ENCODE measurements at regions not wholly inside any gene's neighbourhood (a gene's known extent, or its start where the extent isn't known, plus 50 kb on each side); places are given as distances from the start of the nearest gene placed in this dataset.

GRCh38 chr6:71676298-71676697 lies 210.1 kb upstream of the RIMS1 start:
- no peak for TF ChIP-seq REST (IDR thresholded peaks at IDR 0.05; ENCODE audit: insufficient read depth in 1 of 2, low read depth in 2 of 2, low read length in 2 of 2)
- TF ChIP-seq SIN3A (IDR thresholded peaks at IDR 0.05; ENCODE audit: borderline replicate concordance, insufficient read depth, low read length), result no peak
- TF ChIP-seq TAF1 (IDR thresholded peaks at IDR 0.05; ENCODE audit: borderline replicate concordance, insufficient read depth, low read length), result no peak
- no peak for TF ChIP-seq POLR2AphosphoS5 (IDR thresholded peaks at IDR 0.05; ENCODE audit: low read depth, low read length)
- no peak for TF ChIP-seq FOXP2 (optimal IDR thresholded peaks at IDR 0.05; ENCODE audit: borderline replicate concordance, extremely low read depth, extremely low read length, insufficient read depth)

- TF ChIP-seq REST (IDR thresholded peaks at IDR 0.05; ENCODE audit: insufficient read depth in 1 of 2, low read depth in 2 of 2, low read length in 2 of 2) (no peak), FOXP2 (optimal IDR thresholded peaks at IDR 0.05; ENCODE audit: borderline replicate concordance, extremely low read depth, extremely low read length, insufficient read depth) (no peak), SIN3A (IDR thresholded peaks at IDR 0.05; ENCODE audit: borderline replicate concordance, insufficient read depth, low read length) (no peak), TAF1 (IDR thresholded peaks at IDR 0.05; ENCODE audit: borderline replicate concordance, insufficient read depth, low read length) (no peak), POLR2AphosphoS5 (IDR thresholded peaks at IDR 0.05; ENCODE audit: low read depth, low read length) (no peak)
These were observed 208.3 kb upstream of the RIMS1 start for GRCh38 chr6:71678091-71678490.

- no peak for TF ChIP-seq FOXP2 (optimal IDR thresholded peaks at IDR 0.05; ENCODE audit: borderline replicate concordance, extremely low read depth, extremely low read length, insufficient read depth)
- no peak for TF ChIP-seq POLR2AphosphoS5 (IDR thresholded peaks at IDR 0.05; ENCODE audit: low read depth, low read length)
- no peak for TF ChIP-seq TAF1 (IDR thresholded peaks at IDR 0.05; ENCODE audit: borderline replicate concordance, insufficient read depth, low read length)
- no peak for TF ChIP-seq REST (IDR thresholded peaks at IDR 0.05; ENCODE audit: insufficient read depth in 1 of 2, low read depth in 2 of 2, low read length in 2 of 2)
- TF ChIP-seq SIN3A (IDR thresholded peaks at IDR 0.05; ENCODE audit: borderline replicate concordance, insufficient read depth, low read length), result no peak
These were observed 205.0 kb upstream of the RIMS1 start for GRCh38 chr6:71681234-71681867.

- TF ChIP-seq SIN3A (IDR thresholded peaks at IDR 0.05; ENCODE audit: borderline replicate concordance, insufficient read depth, low read length) (no peak), REST (IDR thresholded peaks at IDR 0.05; ENCODE audit: insufficient read depth in 1 of 2, low read depth in 2 of 2, low read length in 2 of 2) (no peak), FOXP2 (optimal IDR thresholded peaks at IDR 0.05; ENCODE audit: borderline replicate concordance, extremely low read depth, extremely low read length, insufficient read depth) (no peak), TAF1 (IDR thresholded peaks at IDR 0.05; ENCODE audit: borderline replicate concordance, insufficient read depth, low read length) (no peak), POLR2AphosphoS5 (IDR thresholded peaks at IDR 0.05; ENCODE audit: low read depth, low read length) (no peak)
These were observed 187.6 kb upstream of the RIMS1 start for GRCh38 chr6:71698702-71699101.

All from PFSK-1 (cell line).